ENCODE measurements at regions not wholly inside any gene's neighbourhood (a gene's known extent, or its start where the extent isn't known, plus 50 kb on each side); places are given as distances from the start of the nearest gene placed in this dataset.

GRCh38 chrX:45696736-45697135 is 496.1 kb upstream of the DIPK2B start:
- Histone ChIP-seq H3K4me1 (ENCODE audit: control insufficient read depth, extremely low read depth, insufficient read depth, low read length) (peaks cover 22% of the 10 kb centered on the region), H3K9ac (replicated peaks; ENCODE audit: extremely low read depth, insufficient read depth, low read length) (peak overlapping the region; percentile 17), H3K36me3 (ENCODE audit: control insufficient read depth in 2 of 2, extremely low read depth in 1 of 2, insufficient read depth in 2 of 2, low read length in 2 of 2) (no peaks in the 10 kb centered on the region), H3K4me3 (replicated peaks in 1 of 3; ENCODE audit: insufficient read depth in 1 of 3, low read depth in 1 of 3, low read length in 3 of 3) (no peak overlapping the region), H2AFZ (ENCODE audit: low read depth, low read length) (no peak overlapping the region), H3K27ac (ENCODE audit: insufficient read depth, low read depth, low read length) (peak overlapping the region; percentile 92), H3K9me3 (replicated peaks; ENCODE audit: control insufficient read depth, insufficient read depth, low read length) (no peaks in the 10 kb centered on the region), H4K20me1 (replicated peaks; ENCODE audit: control insufficient read depth, extremely low read depth, insufficient read depth, low read length) (no peaks in the 10 kb centered on the region), H3K27me3 (ENCODE audit: control insufficient read depth in 2 of 2, insufficient read depth in 2 of 2, low read length in 2 of 2) (no peaks in the 10 kb centered on the region), H3K9me1 (replicated peaks; ENCODE audit: control insufficient read depth, extremely low read depth, insufficient read depth, low read length) (no peaks in the 10 kb centered on the region), H3K79me2 (ENCODE audit: control insufficient read depth, insufficient read depth, low read length) (no peaks in the 10 kb centered on the region), H3K4me2 (ENCODE audit: insufficient read depth, low read length) (peak overlapping the region; percentile 24)
- CTCF ChIA-PET: interaction anchor here (0.6 to 1.0 kb wide), 2 partner anchors 53 to 69 kb away, joined by 3 read pairs; no protein-coding TSS in a partner anchor
- DNase-seq (ENCODE audit: low read depth, low spot score): peak; percentile 1
- no TSS peak for BruUV-seq (replicated peaks)
- TF ChIP-seq JUN (IDR thresholded peaks at IDR 0.05; ENCODE audit: borderline replicate concordance, insufficient read depth, insufficient read length, low read depth) (no peak), EZH2 (IDR thresholded peaks at IDR 0.05; ENCODE audit: borderline replicate concordance, low read depth, low read length, severe bottlenecking) (no peak), POLR2AphosphoS5 (IDR thresholded peaks at IDR 0.05; ENCODE audit: insufficient read depth, low read depth, low read length) (no peak), MYC (IDR thresholded peaks at IDR 0.05; ENCODE audit: low read depth, low read length) (no peak), POLR2A (IDR thresholded peaks at IDR 0.05; ENCODE audit: low read depth, low read length) (no peak)
- no peak for FAIRE-seq
- dilution Hi-C loops (cut with MboI; ENCODE audit: extremely low pct_ligation_motif_present, low sequenced_read_pairs) (no loop called here), intact Hi-C loops (cut with micrococcal nuclease) (loop anchor here (1.0 to 2.0 kb wide), 7 partner anchors 14 to 374 kb away; no protein-coding TSS in a partner anchor)
- POLR2A ChIA-PET: interaction anchor here (0.7 kb wide), 1 partner anchor 23 kb away, joined by 3 read pairs; no protein-coding TSS in a partner anchor

DNA sequence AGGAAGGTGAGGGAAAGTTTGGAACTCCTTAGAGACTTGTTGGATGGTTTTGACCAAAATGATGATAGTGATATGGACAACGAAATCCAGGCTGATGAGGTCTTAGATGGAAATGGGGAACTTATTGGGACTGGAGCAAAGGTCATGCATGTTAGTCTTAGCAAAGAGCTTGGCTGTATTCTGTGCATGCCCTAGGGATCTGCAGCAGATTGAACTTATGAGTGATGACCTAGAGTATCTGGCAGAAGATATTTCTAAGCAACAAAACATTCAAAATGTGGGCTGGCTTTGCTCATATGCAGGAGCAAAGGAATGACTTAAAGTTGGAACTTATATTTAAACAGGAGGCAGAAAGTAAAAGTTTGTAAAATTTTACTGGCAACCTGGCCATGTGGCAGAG is 489.3 kb upstream of the DIPK2B start:
- H3K9ac ChIP-seq (replicated peaks; ENCODE audit: extremely low read depth, insufficient read depth, low read length): no peak overlapping the region
- no peak overlapping the region for H2AFZ ChIP-seq (ENCODE audit: low read depth, low read length)
- no peaks in the 10 kb centered on the region for H3K36me3 ChIP-seq (ENCODE audit: control insufficient read depth in 2 of 2, extremely low read depth in 1 of 2, insufficient read depth in 2 of 2, low read length in 2 of 2)
- no peaks in the 10 kb centered on the region for H4K20me1 ChIP-seq (replicated peaks; ENCODE audit: control insufficient read depth, extremely low read depth, insufficient read depth, low read length)
- no peak overlapping the region for H3K4me2 ChIP-seq (ENCODE audit: insufficient read depth, low read length)
- no peak overlapping the region for H3K4me3 ChIP-seq (replicated peaks in 1 of 3; ENCODE audit: insufficient read depth in 1 of 3, low read depth in 1 of 3, low read length in 3 of 3)
- H3K9me3 ChIP-seq (replicated peaks; ENCODE audit: control insufficient read depth, insufficient read depth, low read length): no peaks in the 10 kb centered on the region
- no peaks in the 10 kb centered on the region for H3K79me2 ChIP-seq (ENCODE audit: control insufficient read depth, insufficient read depth, low read length)
- TF ChIP-seq POLR2AphosphoS5 (IDR thresholded peaks at IDR 0.05; ENCODE audit: insufficient read depth, low read depth, low read length): no peak
- no peak for TF ChIP-seq GATA2 (IDR thresholded peaks at IDR 0.05; ENCODE audit: insufficient read depth, insufficient read length, low read depth, low read length)
- TF ChIP-seq CTCF (IDR thresholded peaks at IDR 0.05; ENCODE audit: extremely low read depth in 1 of 2, insufficient read depth in 1 of 2, low read depth in 1 of 2, low read length in 2 of 2): no peak
- TF ChIP-seq JUN (IDR thresholded peaks at IDR 0.05; ENCODE audit: borderline replicate concordance, insufficient read depth, insufficient read length, low read depth): no peak
- TF ChIP-seq FOS (IDR thresholded peaks at IDR 0.05; ENCODE audit: borderline replicate concordance, insufficient read depth, low read length): no peak
- TF ChIP-seq POLR2A (IDR thresholded peaks at IDR 0.05; ENCODE audit: low read depth, low read length): no peak
- TF ChIP-seq MYC (IDR thresholded peaks at IDR 0.05; ENCODE audit: low read depth, low read length): no peak
- no peaks in the 10 kb centered on the region for H3K4me1 ChIP-seq (ENCODE audit: control insufficient read depth, extremely low read depth, insufficient read depth, low read length)
- dilution Hi-C loops (cut with MboI; ENCODE audit: extremely low pct_ligation_motif_present, low sequenced_read_pairs): no loop called here
- DNase-seq (ENCODE audit: low read depth, low spot score): no peak
- H3K9me1 ChIP-seq (replicated peaks; ENCODE audit: control insufficient read depth, extremely low read depth, insufficient read depth, low read length): no peaks in the 10 kb centered on the region
- no TSS peak for BruUV-seq (replicated peaks)
- intact Hi-C loops (cut with micrococcal nuclease): no loop called here
- no peak overlapping the region for H3K27ac ChIP-seq (ENCODE audit: insufficient read depth, low read depth, low read length)
- CTCF ChIA-PET: no interaction called here
- FAIRE-seq: no peak
- H3K27me3 ChIP-seq (ENCODE audit: control insufficient read depth in 2 of 2, insufficient read depth in 2 of 2, low read length in 2 of 2): no peaks in the 10 kb centered on the region
- POLR2A ChIA-PET: no interaction called here
